Stimulated activated CD4-positive, alpha-beta T cell treated with anti-CD3 and anti-CD28 coated beads, TNF-alpha, amount 100 ng/mL, for 4 hours (primary cell): ENCODE measurements at regions not wholly inside any gene's neighbourhood (a gene's known extent, or its start where the extent isn't known, plus 50 kb on each side); places are given as distances from the start of the nearest gene placed in this dataset.

ENCODE experiments used
- DNase-seq, 3 experiments: peaks; one replicate each; pipeline ENCODE4 v3.0.0-alpha.2; 2020; ENCODE audit warnings: low read depth in 3 of 3

- no peak for DNase-seq
Measured at GRCh38 chr15:66832664-66833063, 130.6 kb downstream of the SMAD6 start.

GRCh38 chr15:66833371-66833770 is 131.3 kb downstream of the SMAD6 start:
- no peak for DNase-seq

GRCh38 chr15:66833803-66834202 is 131.8 kb downstream of the SMAD6 start:
- no peak for DNase-seq

- DNase-seq = no peak
Measured at GRCh38 chr15:66834881-66835878, 133.1 kb downstream of the SMAD6 start.

- DNase-seq = no peak
Measured at GRCh38 chr15:66836231-66837030, 134.4 kb downstream of the SMAD6 start.

GRCh38 chr15:66838202-66838601 is 136.2 kb downstream of the SMAD6 start:
- DNase-seq = no peak

GRCh38 chr15:66838671-66839239 is 136.7 kb downstream of the SMAD6 start:
- DNase-seq = no peak

- DNase-seq = no peak
Measured at GRCh38 chr15:66839506-66840112, 137.6 kb downstream of the SMAD6 start.

- no peak for DNase-seq
Measured at GRCh38 chr15:66840615-66841390, 138.8 kb downstream of the SMAD6 start.

- no peak for DNase-seq
Measured at GRCh38 chr15:66841953-66842681, 140.1 kb downstream of the SMAD6 start.

GRCh38 chr15:66842710-66843441 is 140.8 kb downstream of the SMAD6 start:
- no peak for DNase-seq

GRCh38 chr15:66843581-66843980 is 141.5 kb downstream of the SMAD6 start:
- no peak for DNase-seq

GRCh38 chr15:66844041-66844746 is 142.2 kb downstream of the SMAD6 start:
- DNase-seq = no peak

- DNase-seq = no peak
Measured at GRCh38 chr15:66844747-66845145, 142.7 kb downstream of the SMAD6 start.

- DNase-seq = no peak
Measured at GRCh38 chr15:66845266-66845785, 143.3 kb downstream of the SMAD6 start.

GRCh38 chr15:66846031-66846430 is 144.0 kb downstream of the SMAD6 start:
- no peak for DNase-seq

GRCh38 chr15:66846811-66847210 is 144.8 kb downstream of the SMAD6 start:
- DNase-seq = no peak

GRCh38 chr15:66847565-66847991 is 145.5 kb downstream of the SMAD6 start:
- DNase-seq = no peak

GRCh38 chr15:66848116-66848515 is 146.1 kb downstream of the SMAD6 start:
- DNase-seq = no peak
